ENCODE measurements at regions not wholly inside any gene's neighbourhood (a gene's known extent, or its start where the extent isn't known, plus 50 kb on each side); places are given as distances from the start of the nearest gene placed in this dataset.

- no peak for DNase-seq (ENCODE audit: low spot score)
These were observed 176.5 kb downstream of the HS3ST1 start for GRCh38 chr4:11252149-11252548.

GRCh38 chr4:11250510-11250909 is 178.2 kb downstream of the HS3ST1 start:
- peaks cover 6% of the 10 kb centered on the region for H3K27me3 Mint-ChIP-seq (ENCODE audit: low read depth)
- ATAC-seq, result no peak
- H3K4me1 Mint-ChIP-seq, result 0 out of 2 replicates have a peak, but pooled peaks cover 4% of the 10 kb centered on the region
- H3K27ac Mint-ChIP-seq, result no peak overlapping the region
- peaks cover 77% of the 10 kb centered on the region for H3K9me3 Mint-ChIP-seq
- H3K36me3 Mint-ChIP-seq, result peaks cover 53% of the 10 kb centered on the region
- no peak for DNase-seq (ENCODE audit: low spot score)
- ChIA-PET CTCF (no interaction called here), POLR2A (no interaction called here)
- H3K4me3 Mint-ChIP-seq, result no peak overlapping the region
- TF ChIP-seq ESRRA (CRISPR knock-in tag; IDR thresholded peaks at IDR 0.05; ENCODE audit: borderline replicate concordance) (no peak), ZNF281 (CRISPR knock-in tag; IDR thresholded peaks at IDR 0.05) (no peak), ELF4 (CRISPR knock-in tag; IDR thresholded peaks at IDR 0.05; ENCODE audit: low read depth) (no peak), ZNF138 (CRISPR knock-in tag; conservative IDR thresholded peaks at IDR 0.05) (no peak), ATF2 (CRISPR knock-in tag; IDR thresholded peaks at IDR 0.05; ENCODE audit: borderline replicate concordance, low read depth) (no peak), GTF2I (CRISPR knock-in tag; conservative IDR thresholded peaks at IDR 0.05) (no peak), JUN (CRISPR knock-in tag; IDR thresholded peaks at IDR 0.05) (no peak), NFYB (CRISPR knock-in tag; conservative IDR thresholded peaks at IDR 0.05; ENCODE audit: low read depth) (no peak), RELA (CRISPR knock-in tag; IDR thresholded peaks at IDR 0.05; ENCODE audit: borderline replicate concordance) (no peak)

More at GRCh38 chr4:11252149-11252548, 176.5 kb downstream of the HS3ST1 start:
- no peak for ATAC-seq
- Mint-ChIP-seq H3K27me3 (ENCODE audit: low read depth) (peaks cover 8% of the 10 kb centered on the region), H3K4me3 (no peak overlapping the region), H3K27ac (no peak overlapping the region), H3K36me3 (peaks cover 51% of the 10 kb centered on the region), H3K4me1 (0 out of 2 replicates have a peak, but pooled peaks cover 4% of the 10 kb centered on the region), H3K9me3 (peaks cover 74% of the 10 kb centered on the region)
- TF ChIP-seq ZBTB21 (CRISPR knock-in tag; IDR thresholded peaks at IDR 0.05; ENCODE audit: borderline replicate concordance) (no peak), ZNF138 (CRISPR knock-in tag; conservative IDR thresholded peaks at IDR 0.05) (no peak), OVOL2 (CRISPR knock-in tag; IDR thresholded peaks at IDR 0.05; ENCODE audit: borderline replicate concordance) (no peak), FOXK1 (CRISPR knock-in tag; IDR thresholded peaks at IDR 0.05) (no peak), ZNF396 (CRISPR knock-in tag; IDR thresholded peaks at IDR 0.05; ENCODE audit: borderline replicate concordance) (no peak), GRHL2 (CRISPR knock-in tag; IDR thresholded peaks at IDR 0.05; ENCODE audit: insufficient replicate concordance, severe bottlenecking) (no peak), ZNF281 (CRISPR knock-in tag; IDR thresholded peaks at IDR 0.05) (no peak), ERG (CRISPR knock-in tag; IDR thresholded peaks at IDR 0.05) (no peak), ZNF671 (CRISPR knock-in tag; IDR thresholded peaks at IDR 0.05) (no peak), NR3C1 (CRISPR knock-in tag; conservative IDR thresholded peaks at IDR 0.05; ENCODE audit: low read depth) (no peak)
- TF ChIP-seq, protein P1, sequence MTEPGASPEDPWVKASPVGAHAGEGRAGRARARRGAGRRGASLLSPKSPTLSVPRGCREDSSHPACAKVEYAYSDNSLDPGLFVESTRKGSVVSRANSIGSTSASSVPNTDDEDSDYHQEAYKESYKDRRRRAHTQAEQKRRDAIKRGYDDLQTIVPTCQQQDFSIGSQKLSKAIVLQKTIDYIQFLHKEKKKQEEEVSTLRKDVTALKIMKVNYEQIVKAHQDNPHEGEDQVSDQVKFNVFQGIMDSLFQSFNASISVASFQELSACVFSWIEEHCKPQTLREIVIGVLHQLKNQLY (CRISPR knock-in tag; IDR thresholded peaks at IDR 0.05), result no peak
- TF ChIP-seq, protein P2, sequence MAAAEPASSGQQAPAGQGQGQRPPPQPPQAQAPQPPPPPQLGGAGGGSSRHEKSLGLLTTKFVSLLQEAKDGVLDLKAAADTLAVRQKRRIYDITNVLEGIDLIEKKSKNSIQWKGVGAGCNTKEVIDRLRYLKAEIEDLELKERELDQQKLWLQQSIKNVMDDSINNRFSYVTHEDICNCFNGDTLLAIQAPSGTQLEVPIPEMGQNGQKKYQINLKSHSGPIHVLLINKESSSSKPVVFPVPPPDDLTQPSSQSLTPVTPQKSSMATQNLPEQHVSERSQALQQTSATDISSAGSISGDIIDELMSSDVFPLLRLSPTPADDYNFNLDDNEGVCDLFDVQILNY (CRISPR knock-in tag; IDR thresholded peaks at IDR 0.05), result no peak
- TF ChIP-seq, protein P3, sequence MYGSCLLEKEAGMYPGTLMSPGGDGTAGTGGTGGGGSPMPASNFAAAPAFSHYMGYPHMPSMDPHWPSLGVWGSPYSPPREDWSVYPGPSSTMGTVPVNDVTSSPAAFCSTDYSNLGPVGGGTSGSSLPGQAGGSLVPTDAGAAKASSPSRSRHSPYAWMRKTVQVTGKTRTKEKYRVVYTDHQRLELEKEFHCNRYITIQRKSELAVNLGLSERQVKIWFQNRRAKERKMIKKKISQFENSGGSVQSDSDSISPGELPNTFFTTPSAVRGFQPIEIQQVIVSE (CRISPR knock-in tag; IDR thresholded peaks at IDR 0.05; ENCODE audit: borderline replicate concordance), result no peak
- TF ChIP-seq, protein P4, sequence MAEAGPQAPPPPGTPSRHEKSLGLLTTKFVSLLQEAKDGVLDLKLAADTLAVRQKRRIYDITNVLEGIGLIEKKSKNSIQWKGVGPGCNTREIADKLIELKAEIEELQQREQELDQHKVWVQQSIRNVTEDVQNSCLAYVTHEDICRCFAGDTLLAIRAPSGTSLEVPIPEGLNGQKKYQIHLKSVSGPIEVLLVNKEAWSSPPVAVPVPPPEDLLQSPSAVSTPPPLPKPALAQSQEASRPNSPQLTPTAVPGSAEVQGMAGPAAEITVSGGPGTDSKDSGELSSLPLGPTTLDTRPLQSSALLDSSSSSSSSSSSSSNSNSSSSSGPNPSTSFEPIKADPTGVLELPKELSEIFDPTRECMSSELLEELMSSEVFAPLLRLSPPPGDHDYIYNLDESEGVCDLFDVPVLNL (CRISPR knock-in tag; IDR thresholded peaks at IDR 0.05; ENCODE audit: borderline replicate concordance, low read depth), result no peak
- ChIA-PET CTCF (no interaction called here), POLR2A (no interaction called here)
